Keratinocyte (primary cell): ENCODE measurements at regions not wholly inside any gene's neighbourhood (a gene's known extent, or its start where the extent isn't known, plus 50 kb on each side); places are given as distances from the start of the nearest gene placed in this dataset.

Source experiments
- DNase-seq: peaks from one replicate; pipeline ENCODE4 v3.0.0-alpha.2; 2011; ENCODE audit warnings: low read depth, missing footprints, low spot score
- FAIRE-seq: peaks from 2 replicates; lab custom pipeline; 2011; peaks lifted over from hg19 to GRCh38; lab: Jason Lieb, UNC
- H2AFZ ChIP-seq: 2 replicates; pipeline ENCODE4 v1.6.0; 2012; ENCODE audit warnings: low read length, control low read depth, inconsistent platforms; ENCODE audit not compliant: control insufficient read depth
- H3K27ac ChIP-seq: 2 replicates; pipeline ENCODE4 v1.5.1; 2011; ENCODE audit warnings: low read length; ENCODE audit not compliant: control insufficient read depth, insufficient read depth
- H3K27me3 ChIP-seq: 3 replicates; pipeline ENCODE4 v1.6.0; 2011; ENCODE audit warnings: low read length; ENCODE audit not compliant: control insufficient read depth, insufficient read depth; ENCODE audit errors: extremely low read depth
- H3K36me3 ChIP-seq, 2 experiments: 2 replicates in 1 of 2; 3 replicates in 1 of 2; pipeline ENCODE4 v1.5.1; 2011; ENCODE audit warnings: low read length in 2 of 2, mild to moderate bottlenecking in 1 of 2; ENCODE audit not compliant: control insufficient read depth in 2 of 2, insufficient read depth in 2 of 2; ENCODE audit errors: extremely low read depth in 1 of 2
- H3K4me1 ChIP-seq: 3 replicates; pipeline ENCODE4 v1.5.1; 2011; ENCODE audit warnings: low read length; ENCODE audit not compliant: control insufficient read depth, insufficient read depth; ENCODE audit errors: extremely low read depth
- H3K4me2 ChIP-seq: 3 replicates; pipeline ENCODE4 v1.6.0; 2011; ENCODE audit warnings: low read depth, low read length; ENCODE audit not compliant: control insufficient read depth, insufficient read depth; ENCODE audit errors: extremely low read depth
- H3K4me3 ChIP-seq, 3 experiments: fragments of 200-600 bp in 1 of 3; sonication (generic) in 1 of 3; 2 replicates in 2 of 3; 3 replicates in 1 of 3; pipeline ENCODE4 v1.5.1; 2011 to 2016; ENCODE audit warnings: low read length in 3 of 3, mild to moderate bottlenecking in 3 of 3, control low read depth in 2 of 3, inconsistent platforms in 1 of 3, low read depth in 1 of 3, mixed read lengths in 1 of 3, mixed run types in 1 of 3, moderate library complexity in 1 of 3; ENCODE audit not compliant: control insufficient read depth in 2 of 3, insufficient read depth in 2 of 3; ENCODE audit errors: extremely low read depth in 1 of 3
- H3K79me2 ChIP-seq: 2 replicates; pipeline ENCODE4 v1.6.0; 2012; ENCODE audit warnings: low read length; ENCODE audit not compliant: control insufficient read depth, insufficient read depth
- H3K9ac ChIP-seq: 3 replicates; pipeline ENCODE4 v1.6.0; 2011; ENCODE audit warnings: low read length; ENCODE audit not compliant: control insufficient read depth, insufficient read depth; ENCODE audit errors: extremely low read depth
- H3K9me1 ChIP-seq: 3 replicates; pipeline ENCODE4 v1.6.0; 2011; ENCODE audit warnings: low read length; ENCODE audit not compliant: control insufficient read depth, insufficient read depth; ENCODE audit errors: extremely low read depth
- H3K9me3 ChIP-seq: 2 replicates; pipeline ENCODE4 v1.5.1; 2012; ENCODE audit warnings: low read depth, low read length; ENCODE audit not compliant: control insufficient read depth
- H4K20me1 ChIP-seq: 3 replicates; pipeline ENCODE4 v1.6.0; 2011; ENCODE audit warnings: low read length; ENCODE audit not compliant: control insufficient read depth, insufficient read depth; ENCODE audit errors: extremely low read depth
- EZH2 ChIP-seq: IDR thresholded peaks from one replicate; pipeline ENCODE4 v1.6.1; 2012; ENCODE audit warnings: inconsistent platforms, mild to moderate bottlenecking, low read length, moderate library complexity
- dilution Hi-C: fragments of 300-500 bp; cut with MboI; formaldehyde crosslinking; loops from one replicate; pipeline ENCODE4 v1.7.0; 2020; ENCODE audit warnings: low sequenced_read_pairs; ENCODE audit not compliant: extremely low pct_ligation_motif_present
- TF ChIP-seq, protein P1 (sequence below), 3 experiments: IDR thresholded peaks in 1 of 3; conservative IDR thresholded peaks in 1 of 3; optimal IDR thresholded peaks in 1 of 3; 2 replicates in 2 of 3; 3 replicates in 1 of 3; pipeline versions ENCODE3 to v1.5.1; 2011; ENCODE audit warnings: low read length in 3 of 3, mild to moderate bottlenecking in 3 of 3, moderate library complexity in 2 of 3, control low read depth in 1 of 3, inconsistent platforms in 1 of 3; ENCODE audit not compliant: insufficient read depth in 2 of 3; ENCODE audit errors: extremely low read depth in 1 of 3

- H3K4me1 ChIP-seq: peaks cover 8% of the 10 kb centered on the region
- no peak overlapping the region for H3K4me3 ChIP-seq
- H3K79me2 ChIP-seq: no peaks in the 10 kb centered on the region
- dilution Hi-C loops: no loop called here
- no peak overlapping the region for H3K27ac ChIP-seq
- H3K9me1 ChIP-seq: no peaks in the 10 kb centered on the region
- H3K4me2 ChIP-seq: no peak overlapping the region
- no peaks in the 10 kb centered on the region for H4K20me1 ChIP-seq
- TF ChIP-seq, protein P1, sequence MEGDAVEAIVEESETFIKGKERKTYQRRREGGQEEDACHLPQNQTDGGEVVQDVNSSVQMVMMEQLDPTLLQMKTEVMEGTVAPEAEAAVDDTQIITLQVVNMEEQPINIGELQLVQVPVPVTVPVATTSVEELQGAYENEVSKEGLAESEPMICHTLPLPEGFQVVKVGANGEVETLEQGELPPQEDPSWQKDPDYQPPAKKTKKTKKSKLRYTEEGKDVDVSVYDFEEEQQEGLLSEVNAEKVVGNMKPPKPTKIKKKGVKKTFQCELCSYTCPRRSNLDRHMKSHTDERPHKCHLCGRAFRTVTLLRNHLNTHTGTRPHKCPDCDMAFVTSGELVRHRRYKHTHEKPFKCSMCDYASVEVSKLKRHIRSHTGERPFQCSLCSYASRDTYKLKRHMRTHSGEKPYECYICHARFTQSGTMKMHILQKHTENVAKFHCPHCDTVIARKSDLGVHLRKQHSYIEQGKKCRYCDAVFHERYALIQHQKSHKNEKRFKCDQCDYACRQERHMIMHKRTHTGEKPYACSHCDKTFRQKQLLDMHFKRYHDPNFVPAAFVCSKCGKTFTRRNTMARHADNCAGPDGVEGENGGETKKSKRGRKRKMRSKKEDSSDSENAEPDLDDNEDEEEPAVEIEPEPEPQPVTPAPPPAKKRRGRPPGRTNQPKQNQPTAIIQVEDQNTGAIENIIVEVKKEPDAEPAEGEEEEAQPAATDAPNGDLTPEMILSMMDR (optimal IDR thresholded peaks at IDR 0.05 in 1 of 3, IDR thresholded peaks at IDR 0.05 in 1 of 3, conservative IDR thresholded peaks at IDR 0.05 in 1 of 3; ENCODE audit: extremely low read depth in 1 of 3, insufficient read depth in 2 of 3, low read length in 3 of 3): no peak
- TF ChIP-seq EZH2: no peak
- no peaks in the 10 kb centered on the region for H3K9me3 ChIP-seq
- H2AFZ ChIP-seq: no peak overlapping the region
- no peak for FAIRE-seq
- no peak overlapping the region for H3K9ac ChIP-seq
- peaks cover 8% of the 10 kb centered on the region for H3K27me3 ChIP-seq
- no peak for DNase-seq
- no peaks in the 10 kb centered on the region for H3K36me3 ChIP-seq
Measured at GRCh38 chr5:171593976-171594375, 174.5 kb downstream of the FGF18 start.

- dilution Hi-C loops: no loop called here
- FAIRE-seq: no peak
- no peak overlapping the region for H3K27ac ChIP-seq
Measured at GRCh38 chr5:171595401-171595800, 176.0 kb downstream of the FGF18 start.

More at GRCh38 chr5:171595401-171595800, 176.0 kb downstream of the FGF18 start:
- Histone ChIP-seq H3K27me3 (peaks cover 8% of the 10 kb centered on the region), H3K4me1 (peaks cover 8% of the 10 kb centered on the region), H3K4me3 (no peak overlapping the region), H3K9ac (no peak overlapping the region), H3K4me2 (no peak overlapping the region), H3K36me3 (no peaks in the 10 kb centered on the region), H4K20me1 (no peaks in the 10 kb centered on the region), H3K9me3 (no peaks in the 10 kb centered on the region), H2AFZ (no peak overlapping the region), H3K79me2 (no peaks in the 10 kb centered on the region), H3K9me1 (no peaks in the 10 kb centered on the region)
- TF ChIP-seq, protein P1 (optimal IDR thresholded peaks at IDR 0.05 in 1 of 3, IDR thresholded peaks at IDR 0.05 in 1 of 3, conservative IDR thresholded peaks at IDR 0.05 in 1 of 3; ENCODE audit: extremely low read depth in 1 of 3, insufficient read depth in 2 of 3, low read length in 3 of 3): no peak
- no peak for TF ChIP-seq EZH2
- no peak for DNase-seq
